ENCODE measurements at regions not wholly inside any gene's neighbourhood (a gene's known extent, or its start where the extent isn't known, plus 50 kb on each side); places are given as distances from the start of the nearest gene placed in this dataset.

DNA sequence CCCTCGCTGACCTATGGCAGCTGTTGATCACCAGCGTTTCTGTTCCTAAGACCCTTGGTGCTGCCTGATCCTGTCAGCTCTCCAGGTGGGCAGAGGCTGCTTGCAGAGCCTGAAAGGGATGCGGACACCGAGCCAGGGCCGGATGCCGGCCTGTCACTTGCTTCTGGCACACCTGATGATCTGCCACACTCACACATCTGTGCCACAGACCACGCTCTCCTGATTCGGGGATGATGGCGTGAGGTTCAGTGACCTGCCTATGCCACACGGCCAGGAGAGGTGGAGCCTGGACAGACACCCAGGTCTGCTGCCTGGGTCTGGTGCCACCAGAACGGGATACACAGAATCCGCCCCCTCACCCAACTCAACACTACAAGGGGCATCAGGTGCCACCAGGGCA, 129.4 kb upstream of the GLI2 start:
- no peak overlapping the region for H3K27ac Mint-ChIP-seq
- no peaks in the 10 kb centered on the region; the same call in 1 of the 3 replicates for H3K9me3 Mint-ChIP-seq
- H3K4me3 Mint-ChIP-seq, result no peak overlapping the region
- H3K36me3 Mint-ChIP-seq (ENCODE audit: low read depth), result no peaks in the 10 kb centered on the region
- Histone ChIP-seq H3K27me3 (ENCODE audit: insufficient read depth) (no peaks in the 10 kb centered on the region), H3K9me2 (ENCODE audit: insufficient read depth) (0 out of 2 replicates have a peak, but pooled peaks cover 4% of the 10 kb centered on the region), H4K20me1 (replicated peaks; ENCODE audit: insufficient read depth) (no peaks in the 10 kb centered on the region), H3K4me3 (no peak overlapping the region), H3K4me2 (no peak overlapping the region), H2AFZ (no peak overlapping the region), H3K4me1 (ENCODE audit: insufficient read depth) (peaks cover 5% of the 10 kb centered on the region), H3F3A (replicated peaks; ENCODE audit: low read depth) (no peaks in the 10 kb centered on the region), H3K36me3 (ENCODE audit: insufficient read depth) (no peaks in the 10 kb centered on the region), H3K27ac (ENCODE audit: low read depth) (no peak overlapping the region), H3K79me2 (replicated peaks; ENCODE audit: insufficient read depth) (no peaks in the 10 kb centered on the region)
- ATAC-seq, result no peak
- TF ChIP-seq STAT1 (IDR thresholded peaks at IDR 0.05; ENCODE audit: unreplicated experiment), result no peak
- TF ChIP-seq EZH2 (IDR thresholded peaks at IDR 0.05; ENCODE audit: low read depth, unreplicated experiment), result no peak
- TF ChIP-seq JUNB (IDR thresholded peaks at IDR 0.05; ENCODE audit: unreplicated experiment), result no peak
- TF ChIP-seq ZNF331 (CRISPR knock-in tag; IDR thresholded peaks at IDR 0.05; ENCODE audit: low read depth), result no peak
- TF ChIP-seq, protein P1, sequence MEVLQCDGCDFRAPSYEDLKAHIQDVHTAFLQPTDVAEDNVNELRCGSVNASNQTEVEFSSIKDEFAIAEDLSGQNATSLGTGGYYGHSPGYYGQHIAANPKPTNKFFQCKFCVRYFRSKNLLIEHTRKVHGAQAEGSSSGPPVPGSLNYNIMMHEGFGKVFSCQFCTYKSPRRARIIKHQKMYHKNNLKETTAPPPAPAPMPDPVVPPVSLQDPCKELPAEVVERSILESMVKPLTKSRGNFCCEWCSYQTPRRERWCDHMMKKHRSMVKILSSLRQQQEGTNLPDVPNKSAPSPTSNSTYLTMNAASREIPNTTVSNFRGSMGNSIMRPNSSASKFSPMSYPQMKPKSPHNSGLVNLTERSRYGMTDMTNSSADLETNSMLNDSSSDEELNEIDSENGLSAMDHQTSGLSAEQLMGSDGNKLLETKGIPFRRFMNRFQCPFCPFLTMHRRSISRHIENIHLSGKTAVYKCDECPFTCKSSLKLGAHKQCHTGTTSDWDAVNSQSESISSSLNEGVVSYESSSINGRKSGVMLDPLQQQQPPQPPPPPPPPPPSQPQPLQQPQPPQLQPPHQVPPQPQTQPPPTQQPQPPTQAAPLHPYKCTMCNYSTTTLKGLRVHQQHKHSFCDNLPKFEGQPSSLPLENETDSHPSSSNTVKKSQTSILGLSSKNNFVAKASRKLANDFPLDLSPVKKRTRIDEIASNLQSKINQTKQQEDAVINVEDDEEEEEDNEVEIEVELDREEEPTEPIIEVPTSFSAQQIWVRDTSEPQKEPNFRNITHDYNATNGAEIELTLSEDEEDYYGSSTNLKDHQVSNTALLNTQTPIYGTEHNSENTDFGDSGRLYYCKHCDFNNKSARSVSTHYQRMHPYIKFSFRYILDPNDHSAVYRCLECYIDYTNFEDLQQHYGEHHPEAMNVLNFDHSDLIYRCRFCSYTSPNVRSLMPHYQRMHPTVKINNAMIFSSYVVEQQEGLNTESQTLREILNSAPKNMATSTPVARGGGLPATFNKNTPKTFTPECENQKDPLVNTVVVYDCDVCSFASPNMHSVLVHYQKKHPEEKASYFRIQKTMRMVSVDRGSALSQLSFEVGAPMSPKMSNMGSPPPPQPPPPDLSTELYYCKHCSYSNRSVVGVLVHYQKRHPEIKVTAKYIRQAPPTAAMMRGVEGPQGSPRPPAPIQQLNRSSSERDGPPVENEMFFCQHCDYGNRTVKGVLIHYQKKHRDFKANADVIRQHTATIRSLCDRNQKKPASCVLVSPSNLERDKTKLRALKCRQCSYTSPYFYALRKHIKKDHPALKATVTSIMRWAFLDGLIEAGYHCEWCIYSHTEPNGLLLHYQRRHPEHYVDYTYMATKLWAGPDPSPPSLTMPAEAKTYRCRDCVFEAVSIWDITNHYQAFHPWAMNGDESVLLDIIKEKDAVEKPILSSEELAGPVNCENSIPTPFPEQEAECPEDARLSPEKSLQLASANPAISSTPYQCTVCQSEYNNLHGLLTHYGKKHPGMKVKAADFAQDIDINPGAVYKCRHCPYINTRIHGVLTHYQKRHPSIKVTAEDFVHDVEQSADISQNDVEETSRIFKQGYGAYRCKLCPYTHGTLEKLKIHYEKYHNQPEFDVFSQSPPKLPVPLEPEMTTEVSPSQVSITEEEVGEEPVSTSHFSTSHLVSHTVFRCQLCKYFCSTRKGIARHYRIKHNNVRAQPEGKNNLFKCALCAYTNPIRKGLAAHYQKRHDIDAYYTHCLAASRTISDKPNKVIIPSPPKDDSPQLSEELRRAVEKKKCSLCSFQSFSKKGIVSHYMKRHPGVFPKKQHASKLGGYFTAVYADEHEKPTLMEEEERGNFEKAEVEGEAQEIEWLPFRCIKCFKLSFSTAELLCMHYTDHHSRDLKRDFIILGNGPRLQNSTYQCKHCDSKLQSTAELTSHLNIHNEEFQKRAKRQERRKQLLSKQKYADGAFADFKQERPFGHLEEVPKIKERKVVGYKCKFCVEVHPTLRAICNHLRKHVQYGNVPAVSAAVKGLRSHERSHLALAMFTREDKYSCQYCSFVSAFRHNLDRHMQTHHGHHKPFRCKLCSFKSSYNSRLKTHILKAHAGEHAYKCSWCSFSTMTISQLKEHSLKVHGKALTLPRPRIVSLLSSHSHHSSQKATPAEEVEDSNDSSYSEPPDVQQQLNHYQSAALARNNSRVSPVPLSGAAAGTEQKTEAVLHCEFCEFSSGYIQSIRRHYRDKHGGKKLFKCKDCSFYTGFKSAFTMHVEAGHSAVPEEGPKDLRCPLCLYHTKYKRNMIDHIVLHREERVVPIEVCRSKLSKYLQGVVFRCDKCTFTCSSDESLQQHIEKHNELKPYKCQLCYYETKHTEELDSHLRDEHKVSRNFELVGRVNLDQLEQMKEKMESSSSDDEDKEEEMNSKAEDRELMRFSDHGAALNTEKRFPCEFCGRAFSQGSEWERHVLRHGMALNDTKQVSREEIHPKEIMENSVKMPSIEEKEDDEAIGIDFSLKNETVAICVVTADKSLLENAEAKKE (CRISPR knock-in tag; IDR thresholded peaks at IDR 0.05), result no peak
- TF ChIP-seq EZH2phosphoT487 (IDR thresholded peaks at IDR 0.05; ENCODE audit: unreplicated experiment), result no peak
- no peak for TF ChIP-seq NANOG (IDR thresholded peaks at IDR 0.05; ENCODE audit: borderline replicate concordance)
- TF ChIP-seq CREB1 (CRISPR knock-in tag; IDR thresholded peaks at IDR 0.05; ENCODE audit: low read depth), result no peak
- TF ChIP-seq, protein P2, sequence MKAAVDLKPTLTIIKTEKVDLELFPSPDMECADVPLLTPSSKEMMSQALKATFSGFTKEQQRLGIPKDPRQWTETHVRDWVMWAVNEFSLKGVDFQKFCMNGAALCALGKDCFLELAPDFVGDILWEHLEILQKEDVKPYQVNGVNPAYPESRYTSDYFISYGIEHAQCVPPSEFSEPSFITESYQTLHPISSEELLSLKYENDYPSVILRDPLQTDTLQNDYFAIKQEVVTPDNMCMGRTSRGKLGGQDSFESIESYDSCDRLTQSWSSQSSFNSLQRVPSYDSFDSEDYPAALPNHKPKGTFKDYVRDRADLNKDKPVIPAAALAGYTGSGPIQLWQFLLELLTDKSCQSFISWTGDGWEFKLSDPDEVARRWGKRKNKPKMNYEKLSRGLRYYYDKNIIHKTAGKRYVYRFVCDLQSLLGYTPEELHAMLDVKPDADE (IDR thresholded peaks at IDR 0.05), result no peak
- TF ChIP-seq ZNF114 (CRISPR knock-in tag; IDR thresholded peaks at IDR 0.05), result no peak
- TF ChIP-seq, protein P3, sequence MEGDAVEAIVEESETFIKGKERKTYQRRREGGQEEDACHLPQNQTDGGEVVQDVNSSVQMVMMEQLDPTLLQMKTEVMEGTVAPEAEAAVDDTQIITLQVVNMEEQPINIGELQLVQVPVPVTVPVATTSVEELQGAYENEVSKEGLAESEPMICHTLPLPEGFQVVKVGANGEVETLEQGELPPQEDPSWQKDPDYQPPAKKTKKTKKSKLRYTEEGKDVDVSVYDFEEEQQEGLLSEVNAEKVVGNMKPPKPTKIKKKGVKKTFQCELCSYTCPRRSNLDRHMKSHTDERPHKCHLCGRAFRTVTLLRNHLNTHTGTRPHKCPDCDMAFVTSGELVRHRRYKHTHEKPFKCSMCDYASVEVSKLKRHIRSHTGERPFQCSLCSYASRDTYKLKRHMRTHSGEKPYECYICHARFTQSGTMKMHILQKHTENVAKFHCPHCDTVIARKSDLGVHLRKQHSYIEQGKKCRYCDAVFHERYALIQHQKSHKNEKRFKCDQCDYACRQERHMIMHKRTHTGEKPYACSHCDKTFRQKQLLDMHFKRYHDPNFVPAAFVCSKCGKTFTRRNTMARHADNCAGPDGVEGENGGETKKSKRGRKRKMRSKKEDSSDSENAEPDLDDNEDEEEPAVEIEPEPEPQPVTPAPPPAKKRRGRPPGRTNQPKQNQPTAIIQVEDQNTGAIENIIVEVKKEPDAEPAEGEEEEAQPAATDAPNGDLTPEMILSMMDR (conservative IDR thresholded peaks at IDR 0.05; ENCODE audit: low read depth in 2 of 2), result no peak
- TF ChIP-seq, protein P4, sequence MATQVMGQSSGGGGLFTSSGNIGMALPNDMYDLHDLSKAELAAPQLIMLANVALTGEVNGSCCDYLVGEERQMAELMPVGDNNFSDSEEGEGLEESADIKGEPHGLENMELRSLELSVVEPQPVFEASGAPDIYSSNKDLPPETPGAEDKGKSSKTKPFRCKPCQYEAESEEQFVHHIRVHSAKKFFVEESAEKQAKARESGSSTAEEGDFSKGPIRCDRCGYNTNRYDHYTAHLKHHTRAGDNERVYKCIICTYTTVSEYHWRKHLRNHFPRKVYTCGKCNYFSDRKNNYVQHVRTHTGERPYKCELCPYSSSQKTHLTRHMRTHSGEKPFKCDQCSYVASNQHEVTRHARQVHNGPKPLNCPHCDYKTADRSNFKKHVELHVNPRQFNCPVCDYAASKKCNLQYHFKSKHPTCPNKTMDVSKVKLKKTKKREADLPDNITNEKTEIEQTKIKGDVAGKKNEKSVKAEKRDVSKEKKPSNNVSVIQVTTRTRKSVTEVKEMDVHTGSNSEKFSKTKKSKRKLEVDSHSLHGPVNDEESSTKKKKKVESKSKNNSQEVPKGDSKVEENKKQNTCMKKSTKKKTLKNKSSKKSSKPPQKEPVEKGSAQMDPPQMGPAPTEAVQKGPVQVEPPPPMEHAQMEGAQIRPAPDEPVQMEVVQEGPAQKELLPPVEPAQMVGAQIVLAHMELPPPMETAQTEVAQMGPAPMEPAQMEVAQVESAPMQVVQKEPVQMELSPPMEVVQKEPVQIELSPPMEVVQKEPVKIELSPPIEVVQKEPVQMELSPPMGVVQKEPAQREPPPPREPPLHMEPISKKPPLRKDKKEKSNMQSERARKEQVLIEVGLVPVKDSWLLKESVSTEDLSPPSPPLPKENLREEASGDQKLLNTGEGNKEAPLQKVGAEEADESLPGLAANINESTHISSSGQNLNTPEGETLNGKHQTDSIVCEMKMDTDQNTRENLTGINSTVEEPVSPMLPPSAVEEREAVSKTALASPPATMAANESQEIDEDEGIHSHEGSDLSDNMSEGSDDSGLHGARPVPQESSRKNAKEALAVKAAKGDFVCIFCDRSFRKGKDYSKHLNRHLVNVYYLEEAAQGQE (IDR thresholded peaks at IDR 0.05; ENCODE audit: unreplicated experiment), result no peak
- no peak for TF ChIP-seq POLR2AphosphoS5 (IDR thresholded peaks at IDR 0.05; ENCODE audit: low read depth)
- H3K27me3 Mint-ChIP-seq (ENCODE audit: insufficient read depth, low read depth, poor library complexity), result peaks cover 25% of the 10 kb centered on the region
- no peak for DNase-seq (ENCODE audit: low spot score)
- peaks cover 27% of the 10 kb centered on the region for H3K4me1 Mint-ChIP-seq
